K562 (cell line): ENCODE measurements at regions not wholly inside any gene's neighbourhood (a gene's known extent, or its start where the extent isn't known, plus 50 kb on each side); places are given as distances from the start of the nearest gene placed in this dataset.

Experiments used
- CTCFL ChIP-seq: IDR thresholded peaks from 2 replicates; pipeline ENCODE4 v1.6.1; 2011; ENCODE audit warnings: borderline replicate concordance, low read depth, mild to moderate bottlenecking, moderate library complexity, low read length; ENCODE audit not compliant: insufficient read depth, poor library complexity, severe bottlenecking
- HDAC3 ChIP-seq: fragments of 450-650 bp; IDR thresholded peaks from 2 replicates; pipeline ENCODE4 v1.6.1; 2018; ENCODE audit warnings: borderline replicate concordance, mild to moderate bottlenecking, moderate library complexity; ENCODE audit not compliant: partially characterized antibody
- HSF4 ChIP-seq: fragments of 250-450 bp; sonication (Bioruptor Pico); IDR thresholded peaks from 2 replicates; pipeline ENCODE4 v2.1.2; 2022; ENCODE audit warnings: mild to moderate bottlenecking, moderate library complexity, borderline replicate concordance
- NCOA1 ChIP-seq: fragments of 450-650 bp; IDR thresholded peaks from 2 replicates; pipeline ENCODE4 v1.6.1; 2016; ENCODE audit warnings: low read depth
- POU5F1 ChIP-seq: fragments of 150-350 bp; IDR thresholded peaks from 2 replicates; pipeline ENCODE4 v1.6.1; 2014; ENCODE audit warnings: borderline replicate concordance, low read length, low read depth, mild to moderate bottlenecking; ENCODE audit not compliant: partially characterized antibody
- PURB ChIP-seq: sonication (generic); formaldehyde crosslinking; IDR thresholded peaks from 2 replicates; pipeline ENCODE4 v1.9.0; 2021; ENCODE audit warnings: low read depth, mild to moderate bottlenecking, missing genetic modification reagents
- TEAD4 ChIP-seq, 2 experiments: sonication (generic) in 1 of 2; formaldehyde crosslinking in 1 of 2; IDR thresholded peaks; 2 replicates each; pipeline versions ENCODE4 v1.6.1 to v1.8.0; 2012 to 2022; ENCODE audit warnings: borderline replicate concordance in 1 of 2, inconsistent platforms in 1 of 2, low read length in 1 of 2, mild to moderate bottlenecking in 1 of 2, missing genetic modification reagents in 1 of 2
- ZNF12 ChIP-seq: sonication (generic); formaldehyde crosslinking; IDR thresholded peaks from 2 replicates; pipeline ENCODE4 v1.4.0; 2020; ENCODE audit warnings: mild to moderate bottlenecking, missing genetic modification reagents
- TF ChIP-seq, protein P1 (sequence below): fragments of 250-450 bp; sonication (Bioruptor Pico); IDR thresholded peaks from 2 replicates; pipeline ENCODE4 v1.5.0; 2020; ENCODE audit warnings: mild to moderate bottlenecking
- TF ChIP-seq, protein P2 (sequence below): sonication (generic); formaldehyde crosslinking; IDR thresholded peaks from 2 replicates; pipeline ENCODE4 v1.8.0; 2022; ENCODE audit warnings: mild to moderate bottlenecking, missing genetic modification reagents, borderline replicate concordance

DNA sequence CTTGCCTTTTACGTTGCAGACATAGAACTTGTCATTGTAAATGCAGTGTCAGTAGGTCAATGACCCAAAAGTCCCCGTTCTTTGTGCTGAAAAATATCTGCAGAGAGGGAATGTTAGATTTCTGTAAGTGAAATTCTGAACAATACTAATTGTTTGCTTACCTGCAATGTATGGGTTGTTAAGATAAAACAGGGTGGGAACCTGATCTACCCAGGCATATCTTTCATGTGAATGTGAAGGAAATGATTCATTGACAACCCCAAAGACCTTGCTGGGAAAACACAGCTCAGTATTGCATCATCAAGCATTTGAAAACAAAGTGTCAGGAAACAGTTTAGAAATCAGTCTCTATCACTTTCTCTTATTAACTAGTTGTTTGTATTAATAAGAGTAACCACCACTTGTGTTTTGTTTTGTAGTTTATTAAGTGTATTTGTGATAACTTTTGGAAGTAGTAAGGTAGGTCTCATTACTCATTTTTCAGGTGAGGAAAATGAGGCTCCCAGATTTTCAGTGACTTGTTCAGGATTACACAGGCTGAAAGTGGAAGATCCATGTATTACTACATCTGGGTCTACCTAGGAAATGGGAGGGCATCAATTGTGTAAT is 57.9 kb upstream of the SLC38A2 start (continued):
- TF ChIP-seq, protein P1, sequence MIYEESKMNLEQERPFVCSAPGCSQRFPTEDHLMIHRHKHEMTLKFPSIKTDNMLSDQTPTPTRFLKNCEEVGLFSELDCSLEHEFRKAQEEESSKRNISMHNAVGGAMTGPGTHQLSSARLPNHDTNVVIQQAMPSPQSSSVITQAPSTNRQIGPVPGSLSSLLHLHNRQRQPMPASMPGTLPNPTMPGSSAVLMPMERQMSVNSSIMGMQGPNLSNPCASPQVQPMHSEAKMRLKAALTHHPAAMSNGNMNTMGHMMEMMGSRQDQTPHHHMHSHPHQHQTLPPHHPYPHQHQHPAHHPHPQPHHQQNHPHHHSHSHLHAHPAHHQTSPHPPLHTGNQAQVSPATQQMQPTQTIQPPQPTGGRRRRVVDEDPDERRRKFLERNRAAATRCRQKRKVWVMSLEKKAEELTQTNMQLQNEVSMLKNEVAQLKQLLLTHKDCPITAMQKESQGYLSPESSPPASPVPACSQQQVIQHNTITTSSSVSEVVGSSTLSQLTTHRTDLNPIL: no peak
- TF ChIP-seq HDAC3 (peak; percentile 70), POU5F1 (no peak), CTCFL (no peak), HSF4 (CRISPR knock-in tag) (peak; percentile 40; the same call in 1 of the 2 replicates), PURB (CRISPR knock-in tag) (no peak), TEAD4 (IDR thresholded peaks at IDR 0.05; ENCODE audit: low read length) (peak; percentile 82), TEAD4 (CRISPR knock-in tag; IDR thresholded peaks at IDR 0.05; ENCODE audit: borderline replicate concordance) (no peak), NCOA1 (peak; percentile 63; the same call in 1 of the 2 replicates), ZNF12 (no peak)
- TF ChIP-seq, protein P2, sequence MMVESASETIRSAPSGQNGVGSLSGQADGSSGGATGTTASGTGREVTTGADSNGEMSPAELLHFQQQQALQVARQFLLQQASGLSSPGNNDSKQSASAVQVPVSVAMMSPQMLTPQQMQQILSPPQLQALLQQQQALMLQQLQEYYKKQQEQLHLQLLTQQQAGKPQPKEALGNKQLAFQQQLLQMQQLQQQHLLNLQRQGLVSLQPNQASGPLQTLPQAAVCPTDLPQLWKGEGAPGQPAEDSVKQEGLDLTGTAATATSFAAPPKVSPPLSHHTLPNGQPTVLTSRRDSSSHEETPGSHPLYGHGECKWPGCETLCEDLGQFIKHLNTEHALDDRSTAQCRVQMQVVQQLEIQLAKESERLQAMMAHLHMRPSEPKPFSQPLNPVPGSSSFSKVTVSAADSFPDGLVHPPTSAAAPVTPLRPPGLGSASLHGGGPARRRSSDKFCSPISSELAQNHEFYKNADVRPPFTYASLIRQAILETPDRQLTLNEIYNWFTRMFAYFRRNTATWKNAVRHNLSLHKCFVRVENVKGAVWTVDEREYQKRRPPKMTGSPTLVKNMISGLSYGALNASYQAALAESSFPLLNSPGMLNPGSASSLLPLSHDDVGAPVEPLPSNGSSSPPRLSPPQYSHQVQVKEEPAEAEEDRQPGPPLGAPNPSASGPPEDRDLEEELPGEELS: no peak
